ENCODE measurements at regions not wholly inside any gene's neighbourhood (a gene's known extent, or its start where the extent isn't known, plus 50 kb on each side); places are given as distances from the start of the nearest gene placed in this dataset.

- DNase-seq (ENCODE audit: low read depth in 2 of 2) = no peak
Observed at GRCh38 chr18:78769502-78770105, 210.0 kb upstream of the SALL3 start.

DNA sequence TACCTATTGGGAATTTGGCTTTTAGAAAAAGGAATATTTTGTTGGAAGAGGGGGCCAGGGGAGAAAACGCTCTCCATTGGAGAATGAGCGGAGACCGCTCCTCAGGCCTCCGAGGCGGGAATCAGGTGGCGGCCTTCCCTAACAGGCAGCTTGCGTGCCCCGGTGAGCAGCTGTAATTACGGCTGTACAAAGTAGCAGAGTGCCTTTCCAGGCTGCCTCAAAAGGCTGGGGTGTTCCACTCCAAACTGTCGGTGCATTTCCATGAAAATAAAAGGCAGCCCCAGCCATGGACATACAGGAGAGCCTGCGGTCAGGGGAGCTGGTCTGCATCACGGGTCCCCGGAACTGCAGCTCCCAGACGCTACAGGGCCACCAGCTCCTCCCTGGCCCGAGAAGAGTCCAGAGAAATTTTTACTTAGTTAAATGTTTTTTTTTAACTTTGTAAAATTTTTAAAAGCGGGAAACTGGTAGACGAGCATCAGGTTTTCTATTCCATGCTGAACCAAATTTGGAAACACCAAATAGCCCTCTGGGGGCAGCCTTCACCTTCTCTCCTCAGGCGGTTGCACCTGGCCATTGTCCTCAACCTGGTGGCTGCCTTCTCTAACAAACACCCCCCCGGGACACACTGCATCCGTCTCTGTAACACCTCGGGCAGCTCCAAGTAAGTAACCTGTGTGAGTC, 209.3 kb upstream of the SALL3 start:
- no peak for DNase-seq (ENCODE audit: low read depth in 2 of 2)

DNA sequence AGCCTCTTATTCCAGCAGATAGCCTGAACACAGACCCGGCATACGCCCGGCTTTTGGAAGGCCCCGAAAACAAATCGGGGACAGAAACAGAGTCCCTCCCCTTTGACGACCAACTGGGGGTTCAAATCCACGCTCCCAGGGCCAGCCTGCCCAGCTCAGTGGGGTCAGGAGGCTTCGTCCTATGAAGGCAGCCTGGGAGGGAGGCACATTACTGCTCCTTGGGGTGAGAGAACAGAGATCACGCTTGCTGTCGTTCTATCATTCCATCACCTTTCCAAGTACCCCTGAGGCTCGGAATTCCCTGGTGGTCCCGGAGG, 208.8 kb upstream of the SALL3 start:
- DNase-seq (ENCODE audit: low read depth in 2 of 2) = no peak

- no peak for DNase-seq (ENCODE audit: low read depth in 2 of 2)
Observed at GRCh38 chr18:78771496-78772359, 207.9 kb upstream of the SALL3 start.

- DNase-seq (ENCODE audit: low read depth in 2 of 2) = no peak
Observed at GRCh38 chr18:78772360-78773302, 207.0 kb upstream of the SALL3 start.

GRCh38 chr18:78773303-78773755, 206.3 kb upstream of the SALL3 start:
- DNase-seq (ENCODE audit: low read depth in 2 of 2) = no peak

DNA sequence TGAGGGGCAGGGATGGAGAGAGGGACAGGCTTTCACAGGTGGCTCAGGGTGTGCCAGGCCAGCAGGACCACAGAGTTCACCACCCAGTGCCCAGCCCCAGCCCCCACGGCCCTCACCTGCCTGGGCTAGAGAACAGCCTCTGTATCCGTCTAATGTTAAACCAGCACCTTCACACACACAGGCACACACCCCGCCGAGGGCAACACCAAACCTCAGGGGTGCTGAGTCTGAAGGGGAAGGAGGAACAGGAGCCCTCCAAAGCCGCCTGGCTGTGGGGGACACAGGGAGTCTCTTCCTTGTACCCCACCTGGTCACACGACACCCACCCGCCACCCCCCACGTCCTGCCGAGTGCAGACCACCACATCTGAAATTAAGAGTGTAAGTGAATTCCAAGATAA, 205.8 kb upstream of the SALL3 start:
- no peak for DNase-seq (ENCODE audit: low read depth in 2 of 2)

- DNase-seq (ENCODE audit: low read depth in 2 of 2) = no peak
Observed at GRCh38 chr18:78774741-78775141, 204.9 kb upstream of the SALL3 start.

GRCh38 chr18:78776151-78776550, 203.5 kb upstream of the SALL3 start:
- DNase-seq (ENCODE audit: low read depth in 2 of 2) = no peak

GRCh38 chr18:78776706-78777285, 202.8 kb upstream of the SALL3 start:
- DNase-seq (ENCODE audit: low read depth in 2 of 2) = no peak

- DNase-seq (ENCODE audit: low read depth in 2 of 2) = no peak
Observed at GRCh38 chr18:78777992-78778391, 201.6 kb upstream of the SALL3 start.

DNA sequence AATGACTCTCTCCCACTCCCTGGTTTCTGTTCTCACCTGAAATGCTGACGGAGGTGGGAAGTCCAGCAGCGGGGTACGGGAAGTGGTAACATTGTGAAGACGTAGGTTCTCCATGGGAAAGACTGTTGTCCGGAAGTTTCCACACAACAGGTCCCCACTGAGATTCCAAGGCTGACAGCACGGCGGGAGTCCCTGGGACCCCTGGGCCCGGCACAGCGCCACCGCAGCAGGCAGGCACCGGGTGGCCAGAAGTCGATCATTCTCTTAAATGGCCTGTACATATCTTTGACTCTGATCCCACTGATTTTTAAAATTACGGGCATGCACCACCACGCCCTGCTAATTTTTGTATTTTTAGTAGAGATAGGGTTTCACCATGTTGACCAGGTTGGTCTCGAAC, 201.0 kb upstream of the SALL3 start:
- DNase-seq (ENCODE audit: low read depth in 2 of 2) = no peak

- DNase-seq (ENCODE audit: low read depth in 2 of 2) = no peak
Observed at GRCh38 chr18:78779996-78780718, 199.5 kb upstream of the SALL3 start.

- no peak for DNase-seq (ENCODE audit: low read depth in 2 of 2)
Observed at GRCh38 chr18:78780719-78781600, 198.7 kb upstream of the SALL3 start.

GRCh38 chr18:78781601-78781960, 198.0 kb upstream of the SALL3 start:
- no peak for DNase-seq (ENCODE audit: low read depth in 2 of 2)

DNA sequence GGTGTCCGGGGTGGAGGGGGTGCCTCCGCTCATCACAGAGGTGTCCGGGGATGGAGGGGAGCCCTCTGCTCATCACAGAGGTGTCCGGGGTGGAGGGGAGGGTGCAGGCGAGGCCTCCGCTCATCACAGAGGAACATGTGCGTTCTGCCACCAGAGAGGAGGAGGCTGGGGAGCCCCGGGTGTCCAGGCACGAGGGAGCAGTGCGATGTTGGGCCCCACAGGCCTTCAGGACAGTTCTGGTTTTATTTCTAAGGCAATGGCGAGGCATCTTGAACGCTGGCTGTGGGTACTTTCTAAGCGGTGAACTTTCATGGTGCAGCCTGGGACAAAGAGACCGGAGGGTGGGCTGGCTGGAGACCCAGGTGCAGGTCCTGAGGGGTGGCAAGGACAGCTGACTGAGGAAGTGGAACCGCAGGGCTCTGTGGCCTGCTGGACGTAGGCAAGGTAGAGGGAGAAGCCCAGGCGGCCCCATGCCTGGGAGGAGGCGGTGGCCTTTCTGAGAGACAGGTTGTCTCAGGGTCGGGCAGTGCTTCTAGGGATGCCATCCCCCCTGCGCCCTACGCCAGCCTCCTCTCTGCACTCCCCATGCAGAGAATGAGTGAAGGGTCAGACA, 196.6 kb upstream of the SALL3 start:
- DNase-seq (ENCODE audit: low read depth in 2 of 2) = no peak

- no peak for DNase-seq (ENCODE audit: low read depth in 2 of 2)
Observed at GRCh38 chr18:78783564-78783960, 196.1 kb upstream of the SALL3 start.

- no peak for DNase-seq (ENCODE audit: low read depth in 2 of 2)
Observed at GRCh38 chr18:78784861-78785260, 194.8 kb upstream of the SALL3 start.

- no peak for DNase-seq (ENCODE audit: low read depth in 2 of 2)
Observed at GRCh38 chr18:78785706-78786105, 193.9 kb upstream of the SALL3 start.
